Vagina (tissue), 2 donors: ENCODE measurements at regions not wholly inside any gene's neighbourhood (a gene's known extent, or its start where the extent isn't known, plus 50 kb on each side); places are given as distances from the start of the nearest gene placed in this dataset.

ENCODE experiments used
- DNase-seq, 2 donors: peaks; one replicate each; pipeline ENCODE4 v3.0.0-alpha.2; 2017; ENCODE audit errors: extremely low spot score in 2 of 2
- H3K27ac ChIP-seq: fragments of 200-600 bp; sonication (generic); one replicate; pipeline ENCODE4 v1.5.1; 2019
- H3K27me3 ChIP-seq: fragments of 200-600 bp; sonication (generic); one replicate; pipeline ENCODE4 v1.5.1; 2019
- H3K36me3 ChIP-seq, 2 donors: fragments of 200-600 bp; sonication (generic); one replicate each; pipeline ENCODE4 v1.5.1; 2017 to 2019
- H3K4me1 ChIP-seq: fragments of 200-600 bp; sonication (generic); one replicate; pipeline ENCODE4 v1.5.1; 2019
- H3K4me3 ChIP-seq, 2 donors: fragments of 200-600 bp; sonication (generic); 1 replicate in 1 of 2; 2 replicates in 1 of 2; pipeline ENCODE4 v1.5.1; 2016 to 2019
- H3K9me3 ChIP-seq: fragments of 200-600 bp; sonication (generic); one replicate; pipeline ENCODE4 v1.5.1; 2019
- CTCF ChIP-seq, 3 experiments: fragments of 450-650 bp in 2 of 3; fragments of 200-600 bp in 1 of 3; sonication (generic) in 1 of 3; IDR thresholded peaks; one replicate each; pipeline ENCODE4 v1.5.1; 2017 to 2019; ENCODE audit warnings: antibody characterized with exemption in 3 of 3, mild to moderate bottlenecking in 2 of 3, moderate library complexity in 2 of 3
- POLR2A ChIP-seq, 2 donors: fragments of 450-650 bp; IDR thresholded peaks; one replicate each; pipeline ENCODE4 v1.6.1; 2017; ENCODE audit warnings: antibody characterized with exemption in 2 of 2, mild to moderate bottlenecking in 2 of 2, moderate library complexity in 2 of 2
- POLR2AphosphoS5 ChIP-seq, 2 donors: sonication (generic); formaldehyde crosslinking; IDR thresholded peaks; one replicate each; pipeline ENCODE4 v1.9.0; 2017; ENCODE audit warnings: antibody characterized with exemption in 2 of 2, mild to moderate bottlenecking in 2 of 2, low read depth in 1 of 2; ENCODE audit not compliant: insufficient read depth in 1 of 2
- intact Hi-C: fragments of 100-400 bp; cut with DNase I; formaldehyde crosslinking; loops from one replicate; pipeline ENCODE4 v1.15.1; 2023

GRCh38 chr13:77415253-77416071, 88.6 kb upstream of the MYCBP2 start:
- no peaks in the 10 kb centered on the region for H3K9me3 ChIP-seq
- TF ChIP-seq CTCF (IDR thresholded peaks at IDR 0.05) (no peak), POLR2AphosphoS5 (IDR thresholded peaks at IDR 0.05; ENCODE audit: insufficient read depth in 1 of 2, low read depth in 1 of 2) (no peak), POLR2A (IDR thresholded peaks at IDR 0.05) (no peak)
- H3K27ac ChIP-seq: peak overlapping the region; percentile 63
- peaks cover 8% of the 10 kb centered on the region for H3K4me1 ChIP-seq
- no peaks in the 10 kb centered on the region for H3K27me3 ChIP-seq
- intact Hi-C loops: no loop called here
- H3K4me3 ChIP-seq: no peak overlapping the region
- DNase-seq: no peak
- no peaks in the 10 kb centered on the region for H3K36me3 ChIP-seq

- Histone ChIP-seq H3K4me1 (peaks cover 4% of the 10 kb centered on the region), H3K27ac (no peak overlapping the region), H3K9me3 (no peaks in the 10 kb centered on the region), H3K27me3 (no peaks in the 10 kb centered on the region), H3K4me3 (no peak overlapping the region), H3K36me3 (no peaks in the 10 kb centered on the region)
- DNase-seq: no peak
- intact Hi-C loops: no loop called here
- TF ChIP-seq POLR2A (IDR thresholded peaks at IDR 0.05) (no peak), POLR2AphosphoS5 (IDR thresholded peaks at IDR 0.05; ENCODE audit: insufficient read depth in 1 of 2, low read depth in 1 of 2) (no peak), CTCF (IDR thresholded peaks at IDR 0.05) (no peak)
Measured at GRCh38 chr13:77412860-77413259, 86.0 kb upstream of the MYCBP2 start.

- no peaks in the 10 kb centered on the region for H3K36me3 ChIP-seq
- H3K27me3 ChIP-seq: no peaks in the 10 kb centered on the region
- H3K9me3 ChIP-seq: no peaks in the 10 kb centered on the region
- no peak for DNase-seq
- H3K4me1 ChIP-seq: no peaks in the 10 kb centered on the region
- TF ChIP-seq POLR2AphosphoS5 (IDR thresholded peaks at IDR 0.05; ENCODE audit: insufficient read depth in 1 of 2, low read depth in 1 of 2) (no peak), POLR2A (IDR thresholded peaks at IDR 0.05) (no peak), CTCF (IDR thresholded peaks at IDR 0.05) (no peak)
- intact Hi-C loops: no loop called here
- no peak overlapping the region for H3K4me3 ChIP-seq
- no peak overlapping the region for H3K27ac ChIP-seq
Measured at GRCh38 chr13:77412116-77412635, 85.3 kb upstream of the MYCBP2 start.

- intact Hi-C loops: no loop called here
- Histone ChIP-seq H3K4me3 (no peak overlapping the region), H3K36me3 (no peaks in the 10 kb centered on the region), H3K9me3 (no peaks in the 10 kb centered on the region), H3K27ac (no peak overlapping the region), H3K4me1 (no peaks in the 10 kb centered on the region), H3K27me3 (no peaks in the 10 kb centered on the region)
- TF ChIP-seq CTCF (IDR thresholded peaks at IDR 0.05) (no peak), POLR2A (IDR thresholded peaks at IDR 0.05) (no peak), POLR2AphosphoS5 (IDR thresholded peaks at IDR 0.05; ENCODE audit: insufficient read depth in 1 of 2, low read depth in 1 of 2) (no peak)
- DNase-seq: no peak
Measured at GRCh38 chr13:77409412-77409811, 82.5 kb upstream of the MYCBP2 start.
